ENCODE measurements at regions not wholly inside any gene's neighbourhood (a gene's known extent, or its start where the extent isn't known, plus 50 kb on each side); places are given as distances from the start of the nearest gene placed in this dataset.

DNA sequence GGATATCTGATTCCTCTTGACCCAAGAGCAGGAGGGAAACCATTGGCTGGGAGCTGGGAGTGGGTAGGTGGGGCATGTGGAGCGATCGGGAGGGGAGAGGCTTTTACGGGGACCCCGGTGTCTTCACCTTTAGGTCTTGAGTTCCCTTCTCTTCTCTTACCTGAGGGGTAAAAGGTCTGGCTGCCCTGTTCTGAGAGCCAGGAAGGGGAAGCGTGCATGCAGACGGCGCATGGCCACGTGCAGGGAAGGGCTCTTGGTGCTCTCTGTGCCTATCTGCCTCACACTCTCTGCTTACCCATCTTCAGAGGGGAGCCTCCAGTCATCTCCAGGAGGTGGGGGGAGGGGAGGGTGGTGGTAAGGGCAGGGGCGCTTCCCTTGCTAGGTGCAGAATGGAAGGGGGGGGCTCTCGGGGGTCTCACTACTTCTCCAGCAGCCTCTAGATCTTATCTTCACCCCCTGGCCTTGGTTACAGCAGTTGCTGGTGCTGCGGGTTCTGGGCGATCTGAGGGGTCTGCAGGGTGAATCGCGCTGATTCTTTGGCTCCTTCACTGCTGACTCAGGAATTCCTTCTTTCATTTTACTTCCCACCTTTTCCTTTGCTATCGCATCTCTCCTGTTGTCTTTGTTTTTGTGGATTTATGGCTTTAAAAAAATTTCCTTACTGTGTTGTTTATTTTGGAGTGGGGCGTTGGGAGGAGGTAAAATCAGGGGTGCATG is 225.8 kb upstream of the HS6ST1 start (continued):
- TF ChIP-seq UBTF (CRISPR knock-in tag; IDR thresholded peaks at IDR 0.05) (no peak), THAP8 (CRISPR knock-in tag; IDR thresholded peaks at IDR 0.05; ENCODE audit: borderline replicate concordance) (no peak), LCORL (IDR thresholded peaks at IDR 0.05) (no peak), LCORL (CRISPR knock-in tag; IDR thresholded peaks at IDR 0.05) (no peak)

DNA sequence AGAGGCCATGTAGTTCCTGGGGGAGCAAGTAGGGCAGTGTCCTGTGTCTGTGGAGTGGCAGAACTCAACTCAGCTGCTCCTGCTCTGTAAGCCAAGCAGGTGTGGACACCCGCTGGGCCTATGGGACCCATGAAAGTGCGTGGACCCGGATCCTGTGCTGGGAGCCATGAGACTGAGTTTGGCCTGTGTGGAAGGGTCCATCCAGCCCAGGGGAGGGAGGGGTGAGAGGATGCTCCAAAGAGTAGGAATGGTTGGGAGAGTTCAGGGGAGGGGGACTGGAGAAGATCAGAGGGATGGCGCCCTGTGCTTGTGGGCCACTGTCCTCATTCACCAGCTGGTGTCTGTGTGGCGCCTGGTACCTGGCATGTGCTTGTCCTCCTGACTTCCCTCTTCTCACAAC is 226.4 kb upstream of the HS6ST1 start:
- Histone ChIP-seq H3K9ac (ENCODE audit: insufficient read depth, low read depth, low read length) (no peak overlapping the region), H3K27me3 (ENCODE audit: control insufficient read depth in 1 of 2, insufficient read depth in 2 of 2, low read length in 2 of 2) (peaks cover 0 to 17% of the 10 kb centered on the region in 2 experiments; a peak in 3 of 5 replicates), H4K20me1 (ENCODE audit: insufficient read depth, low read length) (no peaks in the 10 kb centered on the region), H3K9me3 (ENCODE audit: low read length) (no peaks in the 10 kb centered on the region), H3K36me3 (replicated peaks in 1 of 2; ENCODE audit: control insufficient read depth in 1 of 2, insufficient read depth in 2 of 2, low read length in 2 of 2) (no peaks in the 10 kb centered on the region), H3K79me2 (ENCODE audit: insufficient read depth, low read length) (no peaks in the 10 kb centered on the region), H3K4me1 (ENCODE audit: insufficient read depth, low read length) (no peaks in the 10 kb centered on the region), H3K27ac (ENCODE audit: extremely low read length, insufficient read depth, low read length) (no peak overlapping the region), H3K4me2 (ENCODE audit: low read depth, low read length) (no peak overlapping the region), H2AFZ (ENCODE audit: low read length) (no peak overlapping the region), H3K4me3 (replicated peaks in 1 of 3; ENCODE audit: insufficient read depth in 1 of 3, low read depth in 2 of 3, low read length in 3 of 3) (no peak overlapping the region)
- intact Hi-C loops (cut with micrococcal nuclease; ENCODE audit: unreplicated experiment), result no loop called here
- ATAC-seq (no peak), FAIRE-seq (no peak), DNase-seq (ENCODE audit: low spot score) (no peak)
- TF ChIP-seq FOXM1 (CRISPR knock-in tag; IDR thresholded peaks at IDR 0.05) (no peak), NFRKB (IDR thresholded peaks at IDR 0.05) (no peak), HOXA7 (CRISPR knock-in tag; IDR thresholded peaks at IDR 0.05) (no peak), RBAK (CRISPR knock-in tag; IDR thresholded peaks at IDR 0.05) (no peak), MIER3 (CRISPR knock-in tag; IDR thresholded peaks at IDR 0.05; ENCODE audit: borderline replicate concordance) (no peak)
- no TSS peak for BruUV-seq (replicated peaks)
- WGBS (ENCODE audit: low lambda C conversion rate), result 56% methylated on average over 5 of the region's 5 CpGs
- ChIA-PET CTCF (ENCODE audit: low intra/inter-chr PET ratio, low total read pairs) (no interaction called here), POLR2A (no interaction called here)
- in situ Hi-C loops (cut with HindIII; ENCODE audit: extremely low pct_ligation_motif_present, low pct_unique_long_range_greater_than_20kb), result no loop called here
